NCI-H1694 (cell line): ENCODE measurements at regions not wholly inside any gene's neighbourhood (a gene's known extent, or its start where the extent isn't known, plus 50 kb on each side); places are given as distances from the start of the nearest gene placed in this dataset.
"Not testable (repeated sequence)": the region's sequence is repeated elsewhere in the genome, so short reads cannot be mapped to it uniquely, and the experiment has no call there.

Experiments used
- DNase-seq: peaks from one replicate; lab custom pipeline; 2025; lab: John Stamatoyannopoulos, UW

DNA sequence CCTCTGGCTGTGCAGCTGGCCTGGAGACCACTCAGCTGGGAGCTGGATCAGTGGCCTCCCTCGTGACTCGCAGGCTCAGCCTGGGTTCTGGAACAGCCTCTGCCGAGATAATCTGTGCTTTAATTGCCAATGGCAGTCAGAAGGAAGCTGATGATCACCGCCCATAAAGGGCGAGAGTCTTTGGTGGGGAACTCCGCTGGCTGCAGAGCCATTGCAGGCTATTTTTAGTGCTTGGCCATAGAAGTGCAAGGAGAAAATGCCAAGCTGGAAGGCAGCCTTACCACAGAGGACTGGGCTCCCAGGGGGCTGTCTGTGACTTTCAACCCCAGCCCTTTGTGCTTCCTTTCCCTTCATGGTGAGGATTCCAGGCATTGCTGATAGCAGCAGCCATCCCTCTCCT lies 62.2 kb upstream of the TENM4 start:
- DNase-seq, result no peak

DNA sequence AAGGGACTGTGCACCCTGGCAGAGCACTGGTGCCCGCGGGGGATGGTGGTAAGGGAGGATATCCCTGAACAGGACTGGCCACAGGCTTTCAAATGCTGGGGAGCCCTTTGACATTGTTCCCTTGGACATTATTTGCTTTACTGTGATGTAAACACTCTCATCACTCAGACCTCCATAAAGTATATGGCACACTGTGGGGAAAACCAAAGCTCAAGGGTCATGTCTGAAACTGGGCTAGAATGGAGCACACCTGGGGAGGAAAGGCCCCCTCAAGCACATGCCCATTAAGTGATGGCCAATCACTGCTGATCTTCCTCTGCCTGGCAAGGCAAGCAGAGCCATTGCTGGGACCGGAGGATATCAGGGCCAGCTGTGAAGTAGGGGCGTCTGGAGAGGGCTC lies 60.9 kb upstream of the TENM4 start:
- no peak for DNase-seq

DNA sequence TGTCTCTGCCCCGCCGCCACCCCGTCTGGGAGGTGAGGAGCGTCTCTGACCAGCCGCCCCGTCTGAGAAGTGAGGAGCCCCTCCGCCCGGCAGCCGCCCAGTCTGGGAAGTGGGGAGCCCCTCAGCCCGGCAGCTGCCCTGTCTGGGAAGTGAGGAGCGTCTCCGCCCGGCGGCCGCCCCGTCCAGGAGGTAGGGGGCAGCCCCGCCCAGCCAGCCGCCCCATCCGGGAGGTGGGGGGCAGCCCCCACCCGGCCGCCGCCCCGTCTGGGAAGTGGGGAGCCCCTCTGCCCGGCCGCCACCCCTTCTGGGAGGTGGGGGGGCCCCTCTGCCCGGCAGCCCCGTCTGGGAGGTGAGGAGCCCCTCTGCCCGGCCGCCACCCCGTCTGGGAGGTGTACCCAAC lies 59.1 kb upstream of the TENM4 start:
- DNase-seq, result not testable (repeated sequence)

DNA sequence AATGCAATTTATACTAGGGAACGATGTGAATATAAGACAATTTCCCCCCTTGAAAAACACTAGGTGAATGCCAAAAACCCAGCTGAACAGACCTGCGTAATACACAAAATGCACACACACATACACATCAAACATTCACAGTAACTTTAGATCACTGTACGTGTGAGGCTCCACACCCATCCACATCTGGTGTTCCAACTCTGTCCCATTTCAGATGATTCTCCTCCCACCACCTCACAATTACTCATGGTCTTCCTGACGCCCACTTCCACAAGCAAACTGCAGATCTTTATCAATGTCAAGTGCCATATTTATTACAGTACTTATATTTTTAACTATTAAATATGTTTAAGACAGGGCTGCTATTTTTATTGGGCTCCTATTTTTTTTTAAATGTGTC lies 57.8 kb upstream of the TENM4 start:
- DNase-seq, result no peak

DNA sequence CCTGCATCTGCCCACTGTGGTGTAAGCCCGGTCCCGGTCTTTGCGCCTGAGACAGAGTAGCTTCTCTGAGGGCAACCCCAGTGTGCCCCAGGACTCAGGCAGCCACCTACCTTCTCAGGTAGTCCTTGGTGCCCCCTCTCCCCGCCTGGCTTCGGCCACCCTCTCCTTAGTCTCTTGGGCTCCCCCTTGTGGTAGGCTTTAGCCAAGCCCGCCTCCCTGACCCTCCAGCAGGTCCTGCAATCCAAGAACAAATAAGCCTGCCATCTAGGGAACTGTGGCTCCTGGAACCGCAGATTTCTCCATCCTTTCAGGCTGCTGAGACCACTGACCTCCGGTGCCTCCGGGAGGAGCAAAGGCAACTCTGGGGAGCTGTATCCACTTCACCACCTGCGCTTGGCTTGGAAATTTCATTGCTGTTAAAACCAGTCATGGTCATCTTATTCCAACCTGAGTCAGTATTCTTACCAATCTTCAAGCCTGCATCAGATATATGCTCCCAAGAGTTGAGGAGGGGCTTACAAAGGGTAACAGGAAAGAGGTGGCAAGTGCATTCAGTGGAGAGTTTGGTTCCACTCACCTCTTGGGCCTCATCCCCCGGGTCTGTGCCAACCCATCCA lies 52.8 kb upstream of the TENM4 start:
- peak; percentile 10 for DNase-seq

DNA sequence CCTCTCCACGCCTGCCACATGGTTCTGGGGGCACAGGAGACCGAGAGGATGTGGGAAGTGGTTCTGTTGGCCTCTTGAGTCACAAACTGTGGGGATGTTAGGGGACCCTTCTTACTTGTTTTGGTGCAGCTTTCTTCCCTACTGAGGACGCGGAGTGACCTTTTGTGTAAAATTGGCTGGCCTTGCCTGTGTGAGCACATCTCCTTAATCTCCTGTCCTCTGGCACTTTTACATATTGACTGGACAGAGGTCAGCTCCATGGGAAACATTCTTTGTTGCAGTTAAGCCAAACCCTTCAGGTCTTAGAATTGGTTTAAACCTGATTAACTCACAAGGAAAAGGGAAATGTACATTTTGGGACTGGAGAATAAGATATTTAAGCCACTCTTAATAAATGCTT lies 51.2 kb upstream of the TENM4 start:
- DNase-seq, result no peak
